Caco-2 (cell line): ENCODE measurements at regions not wholly inside any gene's neighbourhood (a gene's known extent, or its start where the extent isn't known, plus 50 kb on each side); places are given as distances from the start of the nearest gene placed in this dataset.

Experiments used
- BruUV-seq: library from RNA; stranded (reverse); fragments of 400-500 nt; replicated peaks from 2 replicates; lab custom pipeline; 2021; lab: Mats Ljungman, UMichigan
- CTCF ChIA-PET: fragments of 300-600 bp; sonication (Branson Sonifier 250); formaldehyde crosslinking; loops from one replicate; lab custom pipeline; 2022; ENCODE audit warnings: antibody characterized with exemption; lab: Charles Lee
- POLR2A ChIA-PET: fragments of 300-600 bp; sonication (Branson Sonifier 250); formaldehyde crosslinking; loops from one replicate; lab custom pipeline; 2022; ENCODE audit warnings: antibody characterized with exemption; lab: Charles Lee
- DNase-seq, 2 experiments: peaks; one replicate each; pipeline versions ENCODE4 v3.0.0 to v3.0.0-alpha.2; 2020 to 2022
- H3K27me3 ChIP-seq: replicated peaks from 2 replicates; pipeline ENCODE4 v1.6.0; 2011; ENCODE audit warnings: low read length; ENCODE audit not compliant: control insufficient read depth, insufficient read depth
- H3K36me3 ChIP-seq: 2 replicates; pipeline ENCODE4 v1.5.1; 2011; ENCODE audit warnings: low read length; ENCODE audit not compliant: control insufficient read depth, insufficient read depth
- H3K4me1 ChIP-seq: fragments of 250-450 bp; sonication (Bioruptor Pico); 2 replicates; pipeline ENCODE4 v1.5.1; 2020; ENCODE audit warnings: mild to moderate bottlenecking
- H3K4me3 ChIP-seq: 2 replicates; pipeline ENCODE4 v1.5.1; 2011; ENCODE audit warnings: low read depth, mild to moderate bottlenecking, control low read depth, low read length
- H3K9me3 ChIP-seq: fragments of 250-450 bp; sonication (Bioruptor Pico); 2 replicates; pipeline ENCODE4 v1.5.1; 2020; ENCODE audit warnings: mild to moderate bottlenecking, moderate library complexity
- H3K27ac Mint-ChIP-seq: one replicate; pipeline ENCODE4 v1.8.0; 2022; ENCODE audit warnings: mixed read lengths; ENCODE audit not compliant: unreplicated experiment
- H3K27me3 Mint-ChIP-seq: one replicate; pipeline ENCODE4 v1.8.0; 2022; ENCODE audit warnings: mixed read lengths; ENCODE audit not compliant: insufficient read depth, unreplicated experiment
- H3K36me3 Mint-ChIP-seq: one replicate; pipeline ENCODE4 v1.8.0; 2022; ENCODE audit warnings: mild to moderate bottlenecking, mixed read lengths; ENCODE audit not compliant: insufficient read depth, unreplicated experiment
- H3K4me1 Mint-ChIP-seq: one replicate; pipeline ENCODE4 v1.8.0; 2022; ENCODE audit warnings: low read depth, mixed read lengths; ENCODE audit not compliant: unreplicated experiment
- H3K4me3 Mint-ChIP-seq: one replicate; pipeline ENCODE4 v1.8.0; 2022; ENCODE audit warnings: mild to moderate bottlenecking, moderate library complexity, mixed read lengths; ENCODE audit not compliant: unreplicated experiment
- H3K9me3 Mint-ChIP-seq: one replicate; pipeline ENCODE4 v1.8.0; 2022; ENCODE audit warnings: mixed read lengths; ENCODE audit not compliant: unreplicated experiment
- CTCF ChIP-seq, 2 experiments: fragments of 200-600 bp in 1 of 2; IDR thresholded peaks; 1 replicate in 1 of 2; 2 replicates in 1 of 2; pipeline versions ENCODE4 v1.5.1 to v1.8.0; 2011 to 2022; ENCODE audit warnings: antibody characterized with exemption in 1 of 2, control low read depth in 1 of 2, inconsistent platforms in 1 of 2, low read depth in 1 of 2, low read length in 1 of 2, mild to moderate bottlenecking in 1 of 2, moderate library complexity in 1 of 2; ENCODE audit not compliant: insufficient read depth in 1 of 2, severe bottlenecking in 1 of 2, unreplicated experiment in 1 of 2
- intact Hi-C: fragments of 100-400 bp; cut with micrococcal nuclease; formaldehyde crosslinking; loops from one replicate; pipeline ENCODE4 v1.10.0; 2022; ENCODE audit not compliant: unreplicated experiment

GRCh38 chr14:80271389-80271788 lies 60.1 kb upstream of the DIO2 start:
- Mint-ChIP-seq H3K4me3 (no peak overlapping the region), H3K4me1 (no peaks in the 10 kb centered on the region), H3K9me3 (no peaks in the 10 kb centered on the region), H3K27me3 (no peaks in the 10 kb centered on the region), H3K36me3 (no peaks in the 10 kb centered on the region), H3K27ac (no peak overlapping the region)
- no TSS peak for BruUV-seq
- Histone ChIP-seq H3K4me1 (no peaks in the 10 kb centered on the region), H3K27me3 (no peaks in the 10 kb centered on the region), H3K4me3 (no peak overlapping the region), H3K36me3 (no peaks in the 10 kb centered on the region), H3K9me3 (no peaks in the 10 kb centered on the region)
- intact Hi-C loops, result no loop called here
- ChIA-PET CTCF (no interaction called here), POLR2A (no interaction called here)
- no peak for DNase-seq
- no peak for TF ChIP-seq CTCF (IDR thresholded peaks at IDR 0.05; ENCODE audit: insufficient read depth in 1 of 2, low read depth in 1 of 2, low read length in 1 of 2, severe bottlenecking in 1 of 2, unreplicated experiment in 1 of 2)

GRCh38 chr14:80269353-80269925 lies 58.1 kb upstream of the DIO2 start:
- H3K4me1 ChIP-seq, result no peaks in the 10 kb centered on the region
- intact Hi-C loops, result no loop called here
- no peaks in the 10 kb centered on the region for H3K27me3 Mint-ChIP-seq
- no peaks in the 10 kb centered on the region for H3K27me3 ChIP-seq
- DNase-seq, result no peak
- no peaks in the 10 kb centered on the region for H3K9me3 ChIP-seq
- no peaks in the 10 kb centered on the region for H3K36me3 ChIP-seq
- no peaks in the 10 kb centered on the region for H3K4me1 Mint-ChIP-seq
- no peak overlapping the region for H3K4me3 Mint-ChIP-seq
- H3K4me3 ChIP-seq, result no peak overlapping the region
- no peaks in the 10 kb centered on the region for H3K36me3 Mint-ChIP-seq
- ChIA-PET POLR2A (no interaction called here), CTCF (no interaction called here)
- H3K9me3 Mint-ChIP-seq, result no peaks in the 10 kb centered on the region
- BruUV-seq, result no TSS peak
- no peak for TF ChIP-seq CTCF (IDR thresholded peaks at IDR 0.05; ENCODE audit: insufficient read depth in 1 of 2, low read depth in 1 of 2, low read length in 1 of 2, severe bottlenecking in 1 of 2, unreplicated experiment in 1 of 2)
- H3K27ac Mint-ChIP-seq, result no peak overlapping the region

- H3K9me3 Mint-ChIP-seq, result no peaks in the 10 kb centered on the region
- H3K4me3 ChIP-seq, result no peak overlapping the region
Measured at GRCh38 chr14:80266930-80267329, 55.6 kb upstream of the DIO2 start.

More at GRCh38 chr14:80266930-80267329, 55.6 kb upstream of the DIO2 start:
- intact Hi-C loops, result no loop called here
- no peaks in the 10 kb centered on the region for H3K27me3 ChIP-seq
- Mint-ChIP-seq H3K4me1 (no peaks in the 10 kb centered on the region), H3K27ac (no peak overlapping the region), H3K4me3 (no peak overlapping the region), H3K36me3 (no peaks in the 10 kb centered on the region), H3K27me3 (no peaks in the 10 kb centered on the region)
- no peaks in the 10 kb centered on the region for H3K9me3 ChIP-seq
- POLR2A ChIA-PET, result no interaction called here
- H3K36me3 ChIP-seq, result no peaks in the 10 kb centered on the region
- H3K4me1 ChIP-seq, result no peaks in the 10 kb centered on the region
- CTCF ChIA-PET, result no interaction called here
- no peak for TF ChIP-seq CTCF (IDR thresholded peaks at IDR 0.05; ENCODE audit: insufficient read depth in 1 of 2, low read depth in 1 of 2, low read length in 1 of 2, severe bottlenecking in 1 of 2, unreplicated experiment in 1 of 2)
- DNase-seq, result no peak
- no TSS peak for BruUV-seq
